SH-SY5Y (cell line): ENCODE measurements at regions not wholly inside any gene's neighbourhood (a gene's known extent, or its start where the extent isn't known, plus 50 kb on each side); places are given as distances from the start of the nearest gene placed in this dataset.

Experiments used
- GATA2 ChIP-seq: IDR thresholded peaks from 2 replicates; pipeline ENCODE4 v1.6.1; 2011; ENCODE audit warnings: mild to moderate bottlenecking, low read depth, low read length
- GATA3 ChIP-seq: IDR thresholded peaks from 2 replicates; pipeline ENCODE4 v1.6.1; 2011; ENCODE audit warnings: low read depth, mild to moderate bottlenecking, low read length, moderate library complexity

- TF ChIP-seq GATA2, result no peak
- no peak for TF ChIP-seq GATA3
Measured at GRCh38 chr16:26824469-26824868, 242.3 kb upstream of the C16orf82 start.
